Activated T-helper 2 cell treated with anti-CD3 and anti-CD28 coated beads, Interferon-gamma antibody, Interleukin-2, Interleukin-4, amounts not matched to agents 10 μg/mL and 5 μg/mL and 100 μg/mL, durations not matched to agents 14 hours and 24 hours and 36 hours (primary cell): ENCODE measurements at regions not wholly inside any gene's neighbourhood (a gene's known extent, or its start where the extent isn't known, plus 50 kb on each side); places are given as distances from the start of the nearest gene placed in this dataset.

Source experiments
- DNase-seq: peaks from one replicate; pipeline ENCODE4 v3.0.0; 2021; ENCODE audit warnings: low spot score
- H3K27ac Mint-ChIP-seq: one replicate; pipeline ENCODE4 v1.8.0; 2021; ENCODE audit warnings: mixed read lengths
- H3K27me3 Mint-ChIP-seq: one replicate; pipeline ENCODE4 v1.8.0; 2021; ENCODE audit warnings: low read depth, mixed read lengths
- H3K36me3 Mint-ChIP-seq: one replicate; pipeline ENCODE4 v1.8.0; 2021; ENCODE audit warnings: low read depth, mixed read lengths
- H3K4me1 Mint-ChIP-seq: one replicate; pipeline ENCODE4 v1.8.0; 2021; ENCODE audit warnings: low read depth, mixed read lengths
- H3K4me3 Mint-ChIP-seq: one replicate; pipeline ENCODE4 v1.8.0; 2021; ENCODE audit warnings: low read depth, mild to moderate bottlenecking, moderate library complexity, mixed read lengths
- H3K9me3 Mint-ChIP-seq: one replicate; pipeline ENCODE4 v1.8.0; 2021; ENCODE audit warnings: mixed read lengths
- intact Hi-C: fragments of 100-400 bp; cut with micrococcal nuclease; formaldehyde crosslinking; loops from one replicate; pipeline ENCODE4 v1.15.1; 2023

- peaks cover 27% of the 10 kb centered on the region for H3K4me1 Mint-ChIP-seq
- intact Hi-C loops: no loop called here
- H3K27me3 Mint-ChIP-seq: no peaks in the 10 kb centered on the region
- peaks cover 13% of the 10 kb centered on the region for H3K9me3 Mint-ChIP-seq
- no peak overlapping the region for H3K27ac Mint-ChIP-seq
- DNase-seq: no peak
- H3K4me3 Mint-ChIP-seq: no peak overlapping the region
- H3K36me3 Mint-ChIP-seq: peaks cover 6% of the 10 kb centered on the region
Measured at GRCh38 chr2:161096336-161096735, 63.9 kb upstream of the TANK start.

- intact Hi-C loops: no loop called here
- Mint-ChIP-seq H3K4me1 (peaks cover 26% of the 10 kb centered on the region), H3K27me3 (no peaks in the 10 kb centered on the region), H3K9me3 (peaks cover 10% of the 10 kb centered on the region), H3K27ac (no peak overlapping the region), H3K4me3 (no peak overlapping the region), H3K36me3 (peaks cover 6% of the 10 kb centered on the region)
- no peak for DNase-seq
Measured at GRCh38 chr2:161097157-161097556, 63.1 kb upstream of the TANK start.

- Mint-ChIP-seq H3K4me1 (peaks cover 31% of the 10 kb centered on the region), H3K4me3 (no peak overlapping the region), H3K27me3 (no peaks in the 10 kb centered on the region), H3K27ac (no peak overlapping the region), H3K36me3 (peaks cover 6% of the 10 kb centered on the region), H3K9me3 (peaks cover 10% of the 10 kb centered on the region)
- intact Hi-C loops: no loop called here
- no peak for DNase-seq
Measured at GRCh38 chr2:161100211-161100895, 59.9 kb upstream of the TANK start.

- H3K27me3 Mint-ChIP-seq: no peaks in the 10 kb centered on the region
- no peak overlapping the region for H3K27ac Mint-ChIP-seq
- peaks cover 6% of the 10 kb centered on the region for H3K36me3 Mint-ChIP-seq
- intact Hi-C loops: no loop called here
- H3K4me1 Mint-ChIP-seq: peaks cover 31% of the 10 kb centered on the region
- peaks cover 10% of the 10 kb centered on the region for H3K9me3 Mint-ChIP-seq
- no peak overlapping the region for H3K4me3 Mint-ChIP-seq
- DNase-seq: no peak
Measured at GRCh38 chr2:161101406-161101805, 58.8 kb upstream of the TANK start.

GRCh38 chr2:161102770-161103450 lies 57.3 kb upstream of the TANK start:
- Mint-ChIP-seq H3K27ac (no peak overlapping the region), H3K9me3 (peaks cover 10% of the 10 kb centered on the region), H3K27me3 (no peaks in the 10 kb centered on the region), H3K4me1 (peaks cover 31% of the 10 kb centered on the region), H3K36me3 (peaks cover 6% of the 10 kb centered on the region), H3K4me3 (no peak overlapping the region)
- intact Hi-C loops: no loop called here
- no peak for DNase-seq

GRCh38 chr2:161103451-161103831 lies 56.8 kb upstream of the TANK start:
- intact Hi-C loops: no loop called here
- H3K27ac Mint-ChIP-seq: no peak overlapping the region

GRCh38 chr2:161104054-161104553 lies 56.1 kb upstream of the TANK start:
- no peak for DNase-seq
- Mint-ChIP-seq H3K9me3 (peaks cover 3% of the 10 kb centered on the region), H3K4me1 (peaks cover 31% of the 10 kb centered on the region), H3K4me3 (no peak overlapping the region), H3K27me3 (peaks cover 2% of the 10 kb centered on the region), H3K27ac (no peak overlapping the region), H3K36me3 (no peaks in the 10 kb centered on the region)
- intact Hi-C loops: loop anchor here (2.0 kb wide), 2 partner anchors 19 to 31 kb away; no protein-coding TSS in a partner anchor

More at GRCh38 chr2:161103451-161103831, 56.8 kb upstream of the TANK start:
- Mint-ChIP-seq H3K27me3 (no peaks in the 10 kb centered on the region), H3K4me1 (peaks cover 31% of the 10 kb centered on the region), H3K36me3 (peaks cover 4% of the 10 kb centered on the region), H3K4me3 (no peak overlapping the region), H3K9me3 (peaks cover 9% of the 10 kb centered on the region)
- no peak for DNase-seq

GRCh38 chr2:161107265-161107664 lies 53.0 kb upstream of the TANK start:
- H3K4me1 Mint-ChIP-seq: peaks cover 13% of the 10 kb centered on the region
- no peak overlapping the region for H3K4me3 Mint-ChIP-seq
- H3K36me3 Mint-ChIP-seq: no peaks in the 10 kb centered on the region
- no peak for DNase-seq
- H3K27ac Mint-ChIP-seq: no peak overlapping the region
- intact Hi-C loops: no loop called here
- no peaks in the 10 kb centered on the region for H3K9me3 Mint-ChIP-seq
- H3K27me3 Mint-ChIP-seq: peaks cover 3% of the 10 kb centered on the region
